HCT116 (cell line): ENCODE measurements at regions not wholly inside any gene's neighbourhood (a gene's known extent, or its start where the extent isn't known, plus 50 kb on each side); places are given as distances from the start of the nearest gene placed in this dataset.

Source experiments
- ATAC-seq: fragments of 200-7000 bp; cut with Tn5 transposase; 2 replicates; pipeline ENCODE4 v1.9.1; 2020; ENCODE audit warnings: mild to moderate bottlenecking, moderate library complexity
- BruUV-seq: library from RNA; stranded (reverse); fragments of 400-500 nt; replicated peaks from 2 replicates; lab custom pipeline; 2021; lab: Mats Ljungman, UMichigan
- CTCF ChIA-PET: fragments of 300-600 bp; sonication (Branson Sonifier 250); formaldehyde crosslinking; loops from one replicate; lab custom pipeline; 2021; ENCODE audit warnings: antibody characterized with exemption; lab: Charles Lee
- POLR2A ChIA-PET: fragments of 300-600, 350-600 bp; sonication (Branson Sonifier 250); formaldehyde crosslinking; loops from one replicate; lab custom pipeline; 2021; ENCODE audit warnings: antibody characterized with exemption; lab: Charles Lee
- RAD21 ChIA-PET, 2 experiments: fragments of 300-600 bp; sonication (Branson Sonifier 250); formaldehyde crosslinking; loops; one replicate each; lab custom pipeline; 2023; ENCODE audit warnings: low total read pairs in 2 of 2; ENCODE audit not compliant: uncharacterized antibody in 2 of 2, unreplicated experiment in 2 of 2, low non-redundant PET in 1 of 2; lab: Charles Lee
- DNase-seq: peaks from one replicate; pipeline ENCODE4 v3.0.0-alpha.2; 2010; ENCODE audit warnings: low read depth, low spot score
- H2AFZ ChIP-seq: fragments of 200-600 bp; shearing (Covaris generic), sonication (generic); 2 replicates; pipeline ENCODE4 v1.6.1; 2017; ENCODE audit warnings: low read depth, mixed run types, mixed read lengths, antibody characterized with exemption, low read length; ENCODE audit not compliant: poor library complexity, severe bottlenecking
- H3K27ac ChIP-seq: 2 replicates; pipeline ENCODE4 v1.5.1; 2012; ENCODE audit warnings: low read depth, low read length
- H3K27me3 ChIP-seq: fragments of 200-600 bp; sonication (generic); 2 replicates; pipeline ENCODE4 v1.6.1; 2016; ENCODE audit warnings: mixed run types, low read length, mixed read lengths; ENCODE audit not compliant: insufficient read depth
- H3K36me3 ChIP-seq, 2 experiments: fragments of 200-500 bp in 1 of 2; fragments of 200-600 bp in 1 of 2; sonication (Bioruptor generic) in 1 of 2; sonication (generic) in 1 of 2; 2 replicates each; pipeline versions ENCODE4 v1.5.1 to v1.6.1; 2014 to 2016; ENCODE audit warnings: low read length in 2 of 2, inconsistent platforms in 1 of 2, mixed read lengths in 1 of 2, mixed run types in 1 of 2; ENCODE audit not compliant: insufficient read depth in 2 of 2, control insufficient read depth in 1 of 2
- H3K4me1 ChIP-seq, 2 experiments: fragments of 200-600 bp in 1 of 2; sonication (generic) in 1 of 2; 2 replicates each; pipeline versions ENCODE4 v1.5.1 to v1.6.1; 2012 to 2017; ENCODE audit warnings: low read length in 2 of 2, inconsistent platforms in 1 of 2, mild to moderate bottlenecking in 1 of 2, mixed read lengths in 1 of 2, mixed run types in 1 of 2, moderate library complexity in 1 of 2; ENCODE audit not compliant: insufficient read depth in 2 of 2, control insufficient read depth in 1 of 2
- H3K4me2 ChIP-seq: fragments of 200-600 bp; sonication (generic); 2 replicates; pipeline ENCODE4 v1.6.1; 2017; ENCODE audit warnings: mixed run types, low read length, mixed read lengths
- H3K4me3 ChIP-seq, 2 experiments: fragments of 200-600 bp in 1 of 2; sonication (generic) in 1 of 2; replicated peaks in 1 of 2; 2 replicates each; pipeline ENCODE4 v1.5.1; 2011 to 2016; ENCODE audit warnings: low read length in 2 of 2, control low read depth in 1 of 2, low read depth in 1 of 2, mild to moderate bottlenecking in 1 of 2, mixed read lengths in 1 of 2, mixed run types in 1 of 2
- H3K79me2 ChIP-seq: fragments of 200-600 bp; sonication (generic); 2 replicates; pipeline ENCODE4 v1.6.1; 2017; ENCODE audit warnings: mild to moderate bottlenecking, mixed run types, low read length, moderate library complexity, mixed read lengths; ENCODE audit not compliant: insufficient read depth
- H3K9ac ChIP-seq: fragments of 200-600 bp; sonication (generic); 2 replicates; pipeline ENCODE4 v1.6.1; 2016; ENCODE audit warnings: low read length, mixed read lengths
- H3K9me2 ChIP-seq: fragments of 200-600 bp; sonication (generic), shearing (Covaris generic); 2 replicates; pipeline ENCODE4 v1.6.1; 2017; ENCODE audit warnings: mixed run types, mild to moderate bottlenecking, moderate library complexity; ENCODE audit not compliant: insufficient read depth
- H3K9me3 ChIP-seq, 2 experiments: fragments of 200-500 bp in 1 of 2; fragments of 200-600 bp in 1 of 2; sonication (Bioruptor generic) in 1 of 2; sonication (generic) in 1 of 2; 2 replicates each; pipeline ENCODE4 v1.6.1; 2014 to 2017; ENCODE audit warnings: low read length in 2 of 2, mixed read lengths in 2 of 2, inconsistent platforms in 1 of 2, low read depth in 1 of 2, mild to moderate bottlenecking in 1 of 2, mixed run types in 1 of 2, moderate library complexity in 1 of 2; ENCODE audit not compliant: control insufficient read depth in 1 of 2, insufficient read depth in 1 of 2
- H4K20me1 ChIP-seq: fragments of 200-600 bp; sonication (generic), shearing (Covaris generic); 2 replicates; pipeline ENCODE4 v1.6.1; 2017; ENCODE audit warnings: mixed run types, mild to moderate bottlenecking, moderate library complexity; ENCODE audit not compliant: insufficient read depth
- REST ChIP-seq: IDR thresholded peaks from 2 replicates; pipeline ENCODE4 v1.6.1; 2012; ENCODE audit warnings: low read depth
- ZBTB33 ChIP-seq: IDR thresholded peaks from 2 replicates; pipeline ENCODE4 v1.6.1; 2011; ENCODE audit warnings: mild to moderate bottlenecking, low read length, moderate library complexity; ENCODE audit not compliant: insufficient replicate concordance; ENCODE audit errors: extremely low read depth
- intact Hi-C: fragments of 100-400 bp; cut with micrococcal nuclease; formaldehyde crosslinking; loops from 2 replicates; pipeline ENCODE4 v1.10.0; 2022

GRCh38 chr2:41197781-41198180 is 745.9 kb upstream of the SLC8A1 start:
- no peak overlapping the region for H3K4me2 ChIP-seq
- CTCF ChIA-PET = no interaction called here

More at GRCh38 chr2:41197781-41198180, 745.9 kb upstream of the SLC8A1 start:
- TF ChIP-seq ZBTB33 = no peak
- TF ChIP-seq REST = 0 out of 2 replicates have a peak, but pooled peaks have one; percentile 3
- TF ChIP-seq, all 23 proteins: peak for 1
- Histone ChIP-seq H3K79me2 (no peaks in the 10 kb centered on the region), H3K4me1 (no peaks in the 10 kb centered on the region), H3K9me2 (no peaks in the 10 kb centered on the region), H3K4me3 (no peak overlapping the region), H3K9ac (no peak overlapping the region), H2AFZ (no peak overlapping the region), H3K27ac (no peak overlapping the region), H3K27me3 (no peaks in the 10 kb centered on the region), H3K9me3 (peaks cover 0 to 4% of the 10 kb centered on the region in 2 experiments; a peak in 1 of 4 replicates), H4K20me1 (no peaks in the 10 kb centered on the region), H3K36me3 (no peaks in the 10 kb centered on the region)
- DNase-seq (no peak), ATAC-seq (no peak)
- ChIA-PET POLR2A (no interaction called here), RAD21 (no interaction called here)
- BruUV-seq = no TSS peak
- intact Hi-C loops = no loop called here
